HG03175 (cell line): ENCODE measurements at regions not wholly inside any gene's neighbourhood (a gene's known extent, or its start where the extent isn't known, plus 50 kb on each side); places are given as distances from the start of the nearest gene placed in this dataset.

Source experiments
- ATAC-seq: cut with Tn5 transposase; IDR thresholded peaks from one replicate; pipeline ENCODE4 v1.9.1; 2021; ENCODE audit warnings: mild to moderate bottlenecking, moderate library complexity; ENCODE audit not compliant: unreplicated experiment

GRCh38 chr16:51556694-51557340, 405.7 kb upstream of the SALL1 start:
- ATAC-seq, result no peak

- ATAC-seq, result no peak
Measured at GRCh38 chr16:51553910-51554309, 402.8 kb upstream of the SALL1 start.

DNA sequence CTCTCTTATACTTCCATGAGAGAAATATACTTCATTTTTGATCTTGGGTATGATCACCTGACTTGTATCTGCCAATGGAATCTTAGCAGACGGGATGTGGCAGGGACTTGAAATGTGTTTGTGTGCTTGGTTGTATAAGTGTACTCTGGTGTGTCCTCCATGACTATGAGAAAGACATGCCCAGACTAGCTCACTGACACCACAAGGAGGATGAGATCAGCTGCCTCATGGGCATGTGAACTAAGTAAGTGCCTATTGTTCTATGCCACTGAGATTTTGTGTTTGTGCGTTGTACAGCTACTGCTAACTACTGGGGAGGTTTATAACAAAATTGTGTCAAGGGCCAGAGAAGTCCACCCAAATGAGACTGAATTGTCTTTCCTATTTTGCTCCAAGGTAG, 402.2 kb upstream of the SALL1 start:
- ATAC-seq, result no peak

GRCh38 chr16:51550800-51551347, 399.8 kb upstream of the SALL1 start:
- no peak for ATAC-seq

- ATAC-seq, result no peak
Measured at GRCh38 chr16:51549836-51550235, 398.8 kb upstream of the SALL1 start.

- no peak for ATAC-seq
Measured at GRCh38 chr16:51545951-51546350, 394.9 kb upstream of the SALL1 start.

- no peak for ATAC-seq
Measured at GRCh38 chr16:51544851-51545467, 393.9 kb upstream of the SALL1 start.

GRCh38 chr16:51543971-51544370, 392.9 kb upstream of the SALL1 start:
- ATAC-seq, result no peak

DNA sequence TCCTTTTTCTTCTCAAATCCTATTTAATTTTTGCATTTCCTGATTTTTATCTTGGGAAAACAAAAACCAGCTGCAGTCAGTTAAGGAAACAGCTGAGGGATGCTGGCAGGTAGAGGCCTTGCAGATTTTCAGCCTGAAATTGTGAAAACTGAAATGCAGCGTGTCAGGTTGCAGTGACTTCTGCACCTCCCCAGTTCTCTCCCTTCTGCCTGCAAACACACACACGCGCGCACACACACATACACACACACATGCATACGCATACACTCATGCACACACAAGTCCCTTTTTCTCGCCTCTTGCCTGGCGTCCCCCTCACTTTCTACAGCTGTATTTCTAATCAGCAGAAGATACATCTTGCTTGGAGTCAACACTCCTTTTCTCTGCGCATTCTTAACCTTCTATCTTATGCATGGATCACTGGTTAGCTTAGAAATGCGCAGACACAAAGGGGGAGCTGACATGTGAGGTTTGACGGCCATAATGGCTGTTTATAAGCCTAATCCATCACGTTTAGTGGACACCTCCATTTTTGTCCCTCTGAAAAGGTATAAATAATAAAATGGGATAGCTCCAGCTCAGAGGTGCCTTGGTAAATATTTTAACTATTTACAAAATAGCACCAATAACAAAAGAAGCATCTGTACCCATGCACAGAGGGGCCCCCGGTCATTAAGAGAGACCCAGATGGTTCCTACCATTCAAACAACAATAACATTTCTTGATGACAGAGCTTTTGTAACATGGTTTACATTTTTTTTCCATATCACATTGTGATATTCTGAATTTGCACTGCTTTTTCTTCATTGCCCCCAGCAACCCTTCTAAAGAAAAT, 392.1 kb upstream of the SALL1 start:
- ATAC-seq, result no peak

DNA sequence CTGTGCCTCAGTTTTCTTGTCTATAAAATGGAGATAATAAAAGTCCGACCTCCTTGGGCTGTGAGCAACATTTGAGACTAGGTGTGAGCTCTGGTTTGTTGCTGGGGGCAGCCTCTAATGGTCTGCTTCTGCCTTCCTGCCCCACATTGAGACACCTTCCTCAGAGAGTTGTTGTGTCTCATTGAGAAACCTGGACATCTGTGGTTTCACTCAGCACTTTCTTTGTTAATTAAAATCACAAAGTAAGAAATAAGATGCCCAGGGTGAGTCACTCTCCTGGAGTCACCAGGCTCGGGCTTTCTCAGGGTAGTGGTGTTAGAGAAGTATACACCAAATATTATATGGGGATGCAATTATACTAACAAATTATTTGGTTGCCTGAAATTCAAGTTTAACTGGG, 389.2 kb upstream of the SALL1 start:
- no peak for ATAC-seq

DNA sequence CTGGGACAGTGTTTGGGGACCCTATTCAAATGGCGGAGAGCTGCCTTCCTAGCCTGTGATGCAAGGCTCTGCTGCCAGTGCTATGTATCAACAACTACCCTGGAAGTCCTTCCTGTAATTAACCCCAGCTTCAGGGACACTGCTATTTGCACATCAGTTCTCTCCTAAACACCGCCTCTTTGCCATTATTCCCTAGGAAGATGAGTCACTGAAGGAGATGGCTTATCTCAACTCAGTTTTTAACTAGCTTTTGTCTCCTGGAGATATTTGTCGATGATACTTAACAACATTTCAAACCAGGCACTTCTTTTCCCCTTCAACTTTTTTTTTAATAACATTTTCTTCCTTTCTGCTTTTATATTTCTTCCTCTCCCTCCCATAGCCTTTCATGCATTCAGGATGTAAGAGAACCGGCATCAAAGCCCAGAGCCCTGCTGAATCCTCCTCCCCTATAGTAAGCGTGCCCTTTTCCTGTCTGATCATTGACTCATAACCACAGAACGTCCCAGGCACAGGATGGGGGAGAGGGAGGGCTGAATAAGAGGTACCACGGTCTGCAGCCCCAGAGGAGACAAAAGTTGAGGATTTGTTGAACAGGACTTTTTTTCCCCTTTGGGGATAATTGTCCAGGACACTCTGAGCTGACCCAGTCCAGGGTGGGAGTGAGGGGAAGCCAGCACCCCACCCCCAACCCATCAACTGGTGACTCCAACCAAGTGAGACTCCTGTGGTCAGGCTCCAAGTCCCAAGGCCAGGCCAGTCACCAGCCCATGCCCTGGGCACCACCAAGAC, 387.8 kb upstream of the SALL1 start:
- ATAC-seq, result no peak

DNA sequence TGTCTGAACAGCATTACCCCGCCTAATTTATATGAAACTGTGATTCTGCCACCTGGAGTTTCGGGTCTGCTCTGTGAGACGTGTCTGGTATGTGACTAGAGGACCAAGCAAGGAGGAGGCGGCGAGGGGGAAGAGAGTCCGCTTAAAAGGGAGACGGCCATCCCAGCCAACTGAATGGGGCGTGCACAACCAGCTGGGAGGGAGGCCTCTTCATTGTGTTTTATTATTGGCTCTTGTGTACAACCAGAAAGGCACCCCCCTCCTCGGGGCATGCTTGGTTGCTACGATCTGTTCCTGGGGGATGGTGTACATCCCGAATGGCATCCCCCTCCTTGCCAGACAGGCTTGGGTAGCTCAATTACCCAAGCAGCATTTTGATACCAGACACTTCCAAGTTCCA, 384.5 kb upstream of the SALL1 start:
- ATAC-seq, result no peak

- no peak for ATAC-seq
Measured at GRCh38 chr16:51532551-51532950, 381.5 kb upstream of the SALL1 start.

DNA sequence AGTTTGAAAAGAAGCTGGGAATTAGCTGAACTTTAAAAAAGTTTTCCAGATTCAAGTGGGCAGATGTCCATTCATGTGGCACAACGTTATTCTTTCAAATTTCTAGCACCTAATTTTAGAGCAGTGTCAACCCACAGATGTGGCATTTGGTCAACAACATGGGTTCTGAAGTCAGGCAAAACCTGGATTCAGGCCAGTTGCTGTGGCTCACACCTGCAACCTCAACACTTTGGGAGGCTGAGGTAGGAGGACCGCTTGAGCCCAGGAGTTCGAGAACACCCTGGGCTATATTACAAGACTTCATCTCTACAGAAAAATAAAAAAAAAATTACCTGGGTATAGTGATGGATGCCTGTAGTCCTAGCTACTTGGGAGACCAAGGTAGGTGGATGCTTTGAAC, 380.2 kb upstream of the SALL1 start:
- no peak for ATAC-seq

- no peak for ATAC-seq
Measured at GRCh38 chr16:51527349-51527748, 376.3 kb upstream of the SALL1 start.

DNA sequence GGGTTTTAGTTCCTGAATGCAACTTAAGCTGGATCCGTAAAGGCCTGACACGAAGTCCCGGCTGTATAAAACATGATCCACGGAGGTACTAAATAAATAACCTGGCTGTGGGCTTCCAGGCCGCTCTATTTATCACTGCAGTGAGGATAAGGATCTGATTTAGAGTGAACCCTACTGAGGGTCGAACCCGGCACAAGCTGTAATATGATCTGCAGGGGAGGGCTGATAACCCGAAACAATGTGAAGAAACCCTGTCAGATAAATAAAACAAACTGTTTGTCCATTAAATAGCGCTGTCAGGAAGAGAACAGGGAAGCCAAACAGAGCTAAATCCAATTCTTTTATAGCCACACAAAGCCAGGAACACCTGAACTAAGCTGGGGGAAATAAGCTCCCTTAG, 375.6 kb upstream of the SALL1 start:
- ATAC-seq, result no peak

DNA sequence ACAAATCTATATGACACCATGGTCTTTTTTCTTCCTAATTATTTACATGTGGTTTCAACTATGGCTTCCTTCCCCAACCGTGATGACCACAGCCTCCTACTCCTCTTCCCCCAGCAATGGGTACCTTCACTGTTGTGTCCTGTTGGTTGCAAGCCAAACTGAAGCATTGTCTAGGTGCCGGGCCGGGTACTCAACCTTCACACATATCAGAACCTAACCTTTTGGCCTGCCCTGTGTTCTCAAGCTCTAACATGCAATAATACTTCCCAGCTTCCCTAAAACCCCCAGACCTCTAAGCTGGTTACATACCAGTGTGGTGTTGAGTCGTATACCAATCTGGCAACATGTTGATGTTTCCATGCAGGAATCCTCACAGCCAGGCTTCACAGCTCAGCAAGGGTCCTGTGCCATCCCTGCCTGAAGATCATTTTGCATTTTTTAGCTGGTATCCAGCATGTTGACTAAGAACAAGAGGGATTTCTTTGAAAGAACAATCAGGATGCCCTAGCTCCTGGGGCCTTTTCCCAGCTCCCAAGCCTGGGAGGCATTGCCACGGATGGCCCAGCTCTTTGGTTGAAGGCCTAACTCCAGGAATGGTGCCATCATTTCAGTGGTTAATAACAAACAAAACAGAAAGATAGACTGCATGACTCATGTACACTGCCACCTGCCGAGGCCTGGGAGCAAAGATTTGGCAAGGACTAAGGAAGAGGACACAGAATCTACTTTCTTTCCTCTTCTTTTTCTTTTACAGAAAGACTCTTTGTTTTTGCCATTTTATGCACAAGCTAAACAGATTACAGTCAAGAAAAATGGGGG, 373.7 kb upstream of the SALL1 start:
- no peak for ATAC-seq

DNA sequence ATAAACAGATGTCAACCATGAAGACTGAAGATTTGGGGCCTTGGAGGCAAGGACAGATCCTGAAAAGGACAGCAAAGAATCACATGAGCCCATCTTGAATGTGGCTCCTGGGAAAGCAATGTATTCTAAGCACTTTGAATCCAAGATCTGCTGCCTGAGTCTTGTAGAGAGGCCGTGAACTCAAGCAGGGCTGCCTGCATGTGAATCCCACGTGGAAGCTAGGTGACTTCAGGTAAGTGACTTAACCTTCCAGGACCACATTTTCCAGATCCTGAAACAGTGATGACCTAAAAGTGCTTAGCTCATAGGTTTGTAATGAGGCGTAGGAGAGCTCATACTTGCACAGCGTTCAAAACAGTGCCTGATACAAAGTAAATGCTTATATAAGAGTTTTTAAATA, 373.0 kb upstream of the SALL1 start:
- ATAC-seq, result no peak

DNA sequence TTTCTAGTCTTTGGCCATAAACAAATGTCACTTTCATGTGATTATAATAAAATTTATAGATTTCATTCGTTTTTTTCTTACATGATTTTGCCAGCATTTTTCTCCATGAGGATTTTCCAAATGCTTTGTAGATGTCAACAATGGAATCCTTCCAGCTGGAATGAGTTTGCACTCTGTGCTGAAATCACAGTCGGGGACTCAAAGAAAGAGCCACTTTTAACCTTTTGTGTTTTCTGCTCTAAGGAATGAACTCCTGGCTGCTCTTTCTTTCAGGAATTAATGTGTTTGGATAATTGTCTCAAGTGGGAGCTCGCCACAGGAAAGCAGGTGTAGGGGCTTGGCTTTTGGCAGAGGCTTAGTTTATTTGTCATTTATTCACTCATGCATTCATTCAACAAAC, 372.3 kb upstream of the SALL1 start:
- ATAC-seq, result no peak

DNA sequence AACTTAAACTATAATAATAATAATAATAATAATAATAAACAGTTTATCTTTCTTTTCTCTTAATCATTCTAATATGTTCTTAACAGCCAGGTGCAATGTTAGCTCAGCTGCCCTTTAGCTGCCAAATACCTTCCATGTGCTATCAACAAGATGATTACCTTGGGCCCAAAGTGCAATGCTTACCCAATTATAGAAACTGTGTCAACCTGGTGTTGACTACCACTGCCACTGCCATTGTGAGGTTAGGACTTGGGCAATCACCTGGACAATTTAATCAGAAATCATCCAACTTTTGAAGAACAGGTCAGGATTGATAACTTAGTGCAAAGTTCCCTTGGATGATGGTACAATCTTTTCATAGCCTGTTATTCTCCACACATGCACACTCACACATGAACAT, 371.8 kb upstream of the SALL1 start:
- no peak for ATAC-seq
